ENCODE measurements at regions not wholly inside any gene's neighbourhood (a gene's known extent, or its start where the extent isn't known, plus 50 kb on each side); places are given as distances from the start of the nearest gene placed in this dataset.

GRCh38 chr1:81453367-81453703 is 347.4 kb upstream of the ADGRL2 start:
- no peak for TF ChIP-seq CTCF (IDR thresholded peaks at IDR 0.05; ENCODE audit: low read length)
- no peak for TF ChIP-seq EZH2 (optimal IDR thresholded peaks at IDR 0.05; ENCODE audit: low read depth, low read length)

Measured in MM.1S (cell line).